ENCODE measurements at regions not wholly inside any gene's neighbourhood (a gene's known extent, or its start where the extent isn't known, plus 50 kb on each side); places are given as distances from the start of the nearest gene placed in this dataset.
"Not testable (repeated sequence)": the region's sequence is repeated elsewhere in the genome, so short reads cannot be mapped to it uniquely, and the experiment has no call there.

DNA sequence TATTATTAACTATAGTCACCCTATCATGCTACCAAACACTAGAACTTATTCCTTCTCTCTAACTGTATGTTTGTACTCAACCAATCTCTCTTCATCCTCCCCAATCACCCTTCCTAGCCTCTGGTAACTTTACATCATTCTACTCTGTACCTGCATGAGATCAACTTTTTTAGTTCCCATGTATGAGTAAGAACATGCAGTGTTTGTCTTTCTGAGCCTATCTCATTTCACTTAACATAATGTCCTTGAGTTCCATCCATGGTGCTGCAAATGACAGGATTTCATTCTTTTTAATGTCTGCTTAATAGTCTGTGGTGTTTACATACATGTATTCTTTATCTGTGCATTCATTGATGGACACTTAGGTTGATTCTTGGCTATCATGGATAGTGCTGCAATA lies 108.9 kb upstream of the RFX8 start:
- DNase-seq (ENCODE audit: insufficient read length, low spot score) (no peak), FAIRE-seq (no peak)
- TF ChIP-seq POLR2A (IDR thresholded peaks at IDR 0.05; ENCODE audit: low read depth, low read length) = no peak

DNA sequence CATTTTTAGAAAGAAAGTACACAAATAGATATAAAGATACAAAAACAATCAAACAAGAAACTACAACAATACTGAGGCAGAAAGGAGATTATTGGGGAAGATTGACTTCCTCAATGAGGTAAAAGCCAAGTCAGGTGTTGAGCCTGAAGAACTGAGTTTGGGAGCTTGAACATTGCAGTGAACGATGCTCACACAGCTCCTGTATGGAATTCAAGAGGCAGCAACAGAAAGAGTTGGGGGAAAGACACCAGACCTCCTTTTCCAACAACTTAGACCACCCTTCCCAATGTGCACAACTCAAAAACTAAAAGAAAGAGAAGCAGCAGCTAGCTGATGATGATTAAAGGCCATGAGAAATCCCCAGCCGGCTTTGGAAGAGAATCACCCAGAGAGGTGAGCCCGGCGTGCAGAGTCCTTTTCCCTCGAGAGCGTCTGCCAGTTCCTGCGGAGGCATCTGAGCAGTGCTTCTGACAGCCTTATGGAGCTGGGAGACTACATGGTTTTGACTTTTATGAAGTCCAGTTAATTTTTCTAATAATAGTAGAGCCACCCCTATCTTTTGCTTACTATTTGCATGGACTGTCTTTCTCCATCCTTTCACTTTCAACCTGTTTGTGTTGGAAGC lies 106.9 kb upstream of the RFX8 start:
- TF ChIP-seq POLR2A (IDR thresholded peaks at IDR 0.05; ENCODE audit: low read depth, low read length) = no peak
- no peak for FAIRE-seq
- DNase-seq (ENCODE audit: insufficient read length, low spot score) = no peak

DNA sequence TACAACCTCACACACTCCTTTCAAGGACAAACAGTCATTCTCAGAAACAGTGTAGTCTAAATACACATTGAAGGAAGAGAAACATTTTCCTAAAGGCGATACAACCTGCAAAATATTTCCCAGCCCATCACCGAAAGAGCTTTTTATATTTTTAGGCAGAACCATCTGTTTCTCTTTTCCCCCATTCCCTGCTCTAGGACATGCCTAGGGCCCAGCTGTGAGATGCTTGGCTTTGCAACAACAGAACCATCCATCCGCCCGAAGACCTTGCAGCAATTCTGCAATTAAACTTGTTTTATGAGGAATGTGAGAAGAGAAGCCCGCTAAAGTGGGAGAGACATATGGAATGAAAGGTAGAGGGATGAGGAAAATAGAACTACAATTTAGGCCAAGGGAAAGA lies 105.6 kb upstream of the RFX8 start:
- FAIRE-seq (no peak), DNase-seq (ENCODE audit: insufficient read length, low spot score) (no peak)
- TF ChIP-seq POLR2A (IDR thresholded peaks at IDR 0.05; ENCODE audit: low read depth, low read length) = no peak

DNA sequence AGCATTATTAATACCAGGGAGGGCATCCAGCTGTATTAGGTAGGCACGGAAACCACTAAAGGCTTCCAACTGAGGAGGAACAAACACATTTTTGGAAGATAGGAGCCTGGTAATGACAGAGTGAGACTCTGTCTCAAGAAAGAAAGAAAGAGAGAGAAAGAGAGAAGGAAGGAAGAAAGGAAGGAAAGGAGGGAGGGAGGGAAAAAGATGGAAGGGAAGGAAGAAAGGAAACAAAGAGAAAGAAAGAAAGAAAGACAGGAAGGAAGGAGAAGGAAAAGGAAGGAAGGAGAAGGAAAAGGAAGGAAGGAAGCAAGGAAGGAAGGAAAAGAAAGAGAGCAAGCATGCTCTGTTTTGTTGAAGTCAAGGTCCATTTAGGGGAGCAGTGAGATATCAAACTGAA lies 103.8 kb upstream of the RFX8 start:
- DNase-seq (ENCODE audit: insufficient read length, low spot score) (no peak), FAIRE-seq (no peak)
- TF ChIP-seq POLR2A (IDR thresholded peaks at IDR 0.05; ENCODE audit: low read depth, low read length) = no peak

DNA sequence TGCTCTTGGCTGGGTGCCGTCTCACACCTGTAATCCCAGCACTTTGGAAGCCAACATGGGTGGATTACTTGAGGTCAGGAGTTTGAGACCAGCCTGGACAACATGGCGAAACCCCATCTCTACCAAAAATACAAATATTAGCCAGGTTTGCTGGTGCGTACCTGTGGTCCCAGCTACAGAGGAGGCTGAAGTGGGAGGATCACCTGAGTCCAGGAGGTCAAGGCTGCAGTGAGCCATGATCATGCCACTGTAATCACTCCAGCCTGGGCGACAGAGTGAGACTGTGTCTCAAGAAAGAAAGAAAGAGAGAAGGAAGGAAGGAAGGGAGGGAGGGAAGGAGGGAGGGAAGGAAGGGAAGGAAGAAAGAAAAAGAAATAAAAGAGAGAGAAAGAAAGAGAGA lies 103.2 kb upstream of the RFX8 start:
- DNase-seq (ENCODE audit: insufficient read length, low spot score); FAIRE-seq: not testable (repeated sequence)

DNA sequence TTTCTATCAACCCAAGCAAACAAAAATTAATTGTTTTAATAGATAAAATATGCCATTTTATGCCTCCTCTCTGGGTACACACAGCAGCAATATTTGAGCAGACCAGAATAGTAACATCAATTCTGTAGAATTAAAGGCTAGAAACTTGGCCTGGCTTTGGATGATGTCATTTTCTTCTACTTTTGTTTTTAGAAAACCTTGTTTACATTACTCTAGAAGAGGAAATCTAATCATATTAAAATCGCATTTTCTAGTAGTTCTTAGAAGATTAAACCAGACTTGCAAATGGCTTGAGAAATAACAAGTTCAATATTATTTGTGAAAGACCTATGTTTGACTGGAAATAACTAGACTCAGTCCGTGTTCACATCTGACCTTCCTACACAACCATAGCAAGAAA lies 102.3 kb upstream of the RFX8 start:
- no peak for DNase-seq (ENCODE audit: insufficient read length, low spot score)
- TF ChIP-seq POLR2A (IDR thresholded peaks at IDR 0.05; ENCODE audit: low read depth, low read length) = no peak
- FAIRE-seq = no peak

DNA sequence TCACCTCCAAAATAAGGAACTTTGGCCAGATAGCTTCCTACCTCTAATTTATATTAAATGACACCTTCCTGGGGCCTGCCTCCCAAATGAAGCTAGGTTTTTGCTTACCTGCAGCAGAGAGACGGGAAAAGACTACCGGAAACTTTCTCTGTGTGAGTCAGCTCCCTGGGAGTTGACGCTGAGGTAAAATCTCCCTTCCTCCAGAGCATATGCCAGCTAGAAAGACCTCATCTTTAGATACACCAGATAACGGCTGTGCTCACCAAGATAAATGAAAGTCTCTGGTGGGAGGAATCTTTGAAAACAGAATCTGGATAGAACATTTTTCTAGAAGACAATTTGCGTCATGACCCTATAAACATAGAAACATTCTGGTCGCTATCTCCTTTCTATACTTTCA lies 99.7 kb upstream of the RFX8 start:
- DNase-seq (ENCODE audit: insufficient read length, low spot score) (no peak), FAIRE-seq (no peak)
- no peak for TF ChIP-seq POLR2A (IDR thresholded peaks at IDR 0.05; ENCODE audit: low read depth, low read length)

DNA sequence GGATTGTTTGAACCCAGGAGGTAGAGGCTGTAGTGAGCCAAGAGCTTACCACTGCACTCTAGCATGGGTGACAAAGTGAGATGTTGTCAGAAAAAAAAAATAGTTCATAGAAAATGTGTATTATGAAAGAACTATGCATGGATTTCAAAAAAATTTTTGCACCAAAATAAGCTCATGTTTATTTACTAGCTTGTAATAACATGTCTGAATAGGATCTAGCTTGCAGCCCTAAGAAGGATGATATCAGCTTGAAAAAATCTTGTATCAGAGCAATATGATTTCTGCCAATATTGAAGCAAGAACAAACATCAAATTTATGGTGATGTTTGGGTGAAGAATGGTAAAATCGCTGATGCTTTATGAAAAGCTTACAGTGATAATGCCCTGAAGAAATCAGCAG lies 97.0 kb upstream of the RFX8 start:
- TF ChIP-seq POLR2A (IDR thresholded peaks at IDR 0.05; ENCODE audit: low read depth, low read length) = no peak
- FAIRE-seq = no peak
- no peak for DNase-seq (ENCODE audit: insufficient read length, low spot score)

DNA sequence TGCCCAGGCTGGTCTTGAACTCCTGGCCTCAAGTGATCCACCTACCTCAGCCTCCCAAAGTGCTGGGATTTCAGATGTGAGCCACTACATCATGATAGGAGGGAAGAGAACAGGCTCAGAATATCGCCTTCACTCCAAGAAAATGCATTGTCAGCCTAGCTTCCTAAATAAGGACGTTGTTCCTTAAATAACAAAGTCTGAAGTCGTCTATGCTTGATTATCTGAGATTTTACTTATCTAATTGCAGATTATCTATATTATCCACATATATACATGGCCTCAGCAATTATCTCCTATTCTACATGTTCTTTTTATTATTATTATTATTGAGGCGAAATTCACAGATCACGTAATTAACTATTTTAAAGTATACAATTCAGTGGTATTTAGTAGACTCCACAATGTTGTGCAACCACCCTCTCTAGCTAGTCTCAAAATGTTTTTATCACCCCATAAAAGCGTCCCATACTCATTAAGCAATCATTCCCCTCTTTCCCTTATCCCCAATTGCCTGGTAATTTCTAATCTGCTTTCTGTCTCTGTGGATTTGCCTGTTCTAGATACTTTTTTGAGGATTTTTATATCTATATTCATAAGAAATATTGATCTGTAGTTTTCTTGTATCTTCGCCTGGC lies 95.1 kb upstream of the RFX8 start:
- DNase-seq (ENCODE audit: insufficient read length, low spot score) (no peak), FAIRE-seq (no peak)
- no peak for TF ChIP-seq POLR2A (IDR thresholded peaks at IDR 0.05; ENCODE audit: low read depth, low read length)

DNA sequence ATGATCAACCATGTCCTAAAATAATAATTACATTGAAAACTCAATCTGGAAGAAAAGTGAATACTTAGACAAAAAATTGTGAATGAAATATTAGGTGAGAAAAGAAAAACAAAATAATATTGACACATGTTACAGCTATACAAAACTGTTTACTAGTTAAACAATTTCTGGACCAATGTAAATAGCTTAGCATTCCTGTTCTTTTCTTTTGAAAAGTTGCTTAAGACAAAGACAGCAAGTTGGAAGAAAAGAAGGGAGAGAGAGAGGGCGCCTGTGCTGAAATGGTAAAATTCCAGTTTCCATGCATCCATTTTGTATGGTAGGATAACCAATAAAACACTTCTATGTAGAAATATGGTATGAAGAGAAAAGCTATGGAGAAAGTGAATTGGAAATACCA lies 94.1 kb upstream of the RFX8 start:
- no peak for TF ChIP-seq POLR2A (IDR thresholded peaks at IDR 0.05; ENCODE audit: low read depth, low read length)
- DNase-seq (ENCODE audit: insufficient read length, low spot score) (no peak), FAIRE-seq (no peak)

DNA sequence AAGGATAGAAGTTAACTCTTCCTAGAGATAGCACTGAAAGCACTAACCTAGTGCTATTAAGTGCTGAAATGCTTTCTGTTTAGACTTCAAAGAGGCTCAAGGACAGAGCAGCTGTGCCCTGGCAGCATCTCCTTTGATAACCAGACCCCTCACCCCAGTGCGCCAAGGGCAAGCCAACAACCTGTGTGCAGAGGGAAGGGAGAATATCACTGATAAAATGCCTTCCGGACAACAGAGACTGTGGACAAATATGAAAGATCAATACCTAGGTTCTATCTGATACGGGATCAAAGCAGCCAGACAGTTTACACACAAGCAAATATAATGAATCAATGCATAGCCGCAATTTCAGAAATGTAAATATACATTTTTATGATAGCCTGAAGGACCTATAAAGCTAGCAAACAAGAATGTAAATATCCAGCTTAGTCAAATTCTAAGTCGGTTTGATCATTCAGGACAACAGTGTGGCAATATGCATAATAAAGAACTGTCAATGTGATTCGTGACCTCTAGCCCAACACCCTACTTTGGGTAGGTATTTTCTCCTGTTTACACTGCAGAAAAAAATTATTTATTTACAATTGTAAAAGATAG lies 91.8 kb upstream of the RFX8 start:
- TF ChIP-seq POLR2A (IDR thresholded peaks at IDR 0.05; ENCODE audit: low read depth, low read length) = no peak
- FAIRE-seq = no peak
- DNase-seq (ENCODE audit: insufficient read length, low spot score) = no peak

DNA sequence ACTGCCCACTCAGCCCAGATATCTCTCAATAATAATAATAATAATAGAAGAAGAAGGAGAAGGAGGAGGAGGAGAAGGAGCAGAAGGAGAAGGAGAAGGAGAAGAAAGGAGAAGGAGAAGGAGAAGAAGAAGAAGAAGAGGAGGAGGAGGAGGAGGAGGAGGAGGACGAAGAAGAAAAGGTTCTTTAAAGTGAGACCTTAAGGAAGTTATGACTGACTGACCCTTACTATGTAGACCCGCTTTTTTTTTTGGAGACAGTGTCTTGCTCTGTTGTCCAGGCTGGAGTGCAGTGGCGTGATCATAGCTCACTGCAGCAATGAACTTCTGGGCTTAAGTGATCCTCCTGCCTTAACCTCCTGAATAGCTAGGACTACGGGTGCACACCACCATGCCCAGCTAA lies 88.9 kb upstream of the RFX8 start:
- TF ChIP-seq POLR2A (IDR thresholded peaks at IDR 0.05; ENCODE audit: low read depth, low read length) = no peak
- DNase-seq (ENCODE audit: insufficient read length, low spot score) (no peak), FAIRE-seq (no peak)

DNA sequence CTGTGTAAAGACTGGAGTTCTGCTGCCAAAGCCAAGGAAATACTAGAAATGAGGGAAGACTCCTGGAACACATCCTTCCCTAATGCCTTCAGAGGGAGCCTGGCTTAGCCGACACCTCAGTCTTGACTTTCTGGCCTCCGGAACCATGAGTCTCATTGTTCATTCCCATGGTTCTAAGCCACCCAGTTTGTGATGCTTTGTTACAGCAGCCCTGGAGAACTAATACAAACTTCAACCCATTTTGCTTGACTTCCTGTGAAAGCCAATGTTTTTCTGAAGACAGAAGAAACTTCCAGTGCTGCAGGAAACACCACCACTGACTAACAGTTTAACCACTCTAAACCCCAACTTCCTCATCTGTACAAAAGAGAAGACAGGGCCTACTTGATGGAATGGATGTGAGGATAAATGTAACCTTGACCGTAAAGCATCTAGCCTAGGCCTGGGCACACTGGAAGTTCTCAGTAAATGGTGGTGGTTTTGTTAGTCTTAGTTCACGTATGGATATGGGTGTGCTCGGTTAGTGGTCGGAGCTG lies 85.9 kb upstream of the RFX8 start:
- DNase-seq (ENCODE audit: insufficient read length, low spot score) = no peak
- FAIRE-seq = no peak
- no peak for TF ChIP-seq POLR2A (IDR thresholded peaks at IDR 0.05; ENCODE audit: low read depth, low read length)

DNA sequence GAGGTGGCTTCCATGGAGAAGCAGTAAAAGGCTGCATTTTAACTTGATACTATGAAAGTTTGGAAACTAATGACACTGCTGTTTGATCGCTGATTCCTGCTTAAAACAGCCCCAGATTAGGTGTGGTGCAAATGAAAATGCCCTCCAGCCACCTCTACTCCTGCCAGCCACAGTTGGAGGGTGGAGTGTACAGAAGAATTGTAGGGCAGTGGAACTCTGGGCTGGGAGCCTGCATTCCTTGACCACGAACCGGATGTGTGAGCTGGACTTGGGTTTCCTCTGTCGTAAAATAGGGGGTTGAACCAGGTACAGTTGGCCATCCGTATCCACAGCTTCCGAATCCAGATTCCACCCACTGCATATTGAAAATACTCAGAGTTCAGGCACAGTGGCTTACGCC lies 84.6 kb upstream of the RFX8 start:
- TF ChIP-seq POLR2A (IDR thresholded peaks at IDR 0.05; ENCODE audit: low read depth, low read length) = no peak
- DNase-seq (ENCODE audit: insufficient read length, low spot score) (no peak), FAIRE-seq (no peak)
